ENCODE measurements at regions not wholly inside any gene's neighbourhood (a gene's known extent, or its start where the extent isn't known, plus 50 kb on each side); places are given as distances from the start of the nearest gene placed in this dataset.

- DNase-seq, result no peak
- intact Hi-C loops (cut with micrococcal nuclease; ENCODE audit: unreplicated experiment), result no loop called here
- no peak overlapping the region for H3K4me3 Mint-ChIP-seq (ENCODE audit: low read depth, unreplicated experiment)
- no peaks in the 10 kb centered on the region for H3K36me3 Mint-ChIP-seq (ENCODE audit: insufficient read depth, unreplicated experiment)
- H3K27me3 Mint-ChIP-seq (ENCODE audit: unreplicated experiment), result no peaks in the 10 kb centered on the region
- H3K4me1 Mint-ChIP-seq (ENCODE audit: low read depth, unreplicated experiment), result no peaks in the 10 kb centered on the region
- H3K27ac Mint-ChIP-seq (ENCODE audit: unreplicated experiment), result no peak overlapping the region
- H3K9me3 Mint-ChIP-seq (ENCODE audit: low read depth, unreplicated experiment), result peaks cover 17% of the 10 kb centered on the region
- CTCF ChIA-PET, result no interaction called here
- TF ChIP-seq, protein P1, sequence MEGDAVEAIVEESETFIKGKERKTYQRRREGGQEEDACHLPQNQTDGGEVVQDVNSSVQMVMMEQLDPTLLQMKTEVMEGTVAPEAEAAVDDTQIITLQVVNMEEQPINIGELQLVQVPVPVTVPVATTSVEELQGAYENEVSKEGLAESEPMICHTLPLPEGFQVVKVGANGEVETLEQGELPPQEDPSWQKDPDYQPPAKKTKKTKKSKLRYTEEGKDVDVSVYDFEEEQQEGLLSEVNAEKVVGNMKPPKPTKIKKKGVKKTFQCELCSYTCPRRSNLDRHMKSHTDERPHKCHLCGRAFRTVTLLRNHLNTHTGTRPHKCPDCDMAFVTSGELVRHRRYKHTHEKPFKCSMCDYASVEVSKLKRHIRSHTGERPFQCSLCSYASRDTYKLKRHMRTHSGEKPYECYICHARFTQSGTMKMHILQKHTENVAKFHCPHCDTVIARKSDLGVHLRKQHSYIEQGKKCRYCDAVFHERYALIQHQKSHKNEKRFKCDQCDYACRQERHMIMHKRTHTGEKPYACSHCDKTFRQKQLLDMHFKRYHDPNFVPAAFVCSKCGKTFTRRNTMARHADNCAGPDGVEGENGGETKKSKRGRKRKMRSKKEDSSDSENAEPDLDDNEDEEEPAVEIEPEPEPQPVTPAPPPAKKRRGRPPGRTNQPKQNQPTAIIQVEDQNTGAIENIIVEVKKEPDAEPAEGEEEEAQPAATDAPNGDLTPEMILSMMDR (IDR thresholded peaks at IDR 0.05; ENCODE audit: unreplicated experiment), result no peak
- BruUV-seq (replicated peaks), result no TSS peak
Measured at GRCh38 chr15:87155771-87156170, 1076.1 kb downstream of the AGBL1 start.

DNA sequence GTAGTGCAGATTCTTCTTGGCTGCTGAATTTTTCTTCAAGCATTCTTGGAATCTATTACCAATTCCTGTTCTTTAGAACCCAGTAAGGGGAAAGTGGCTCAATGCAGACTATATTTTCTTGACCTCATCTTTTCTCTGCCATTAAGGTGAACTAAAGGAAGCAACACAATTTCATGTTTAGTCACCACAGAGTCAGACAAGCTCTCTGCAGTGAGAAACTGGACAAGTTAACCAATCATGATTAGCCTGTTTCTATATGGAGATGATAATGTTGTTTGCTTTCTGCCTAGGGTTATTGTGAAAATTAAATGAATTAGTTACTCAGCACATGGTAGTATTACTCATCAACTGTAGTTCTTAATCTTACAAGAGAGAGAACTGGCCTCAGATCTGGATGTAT is 1075.1 kb downstream of the AGBL1 start:
- no peaks in the 10 kb centered on the region for H3K36me3 Mint-ChIP-seq (ENCODE audit: insufficient read depth, unreplicated experiment)
- no peaks in the 10 kb centered on the region for H3K27me3 Mint-ChIP-seq (ENCODE audit: unreplicated experiment)
- CTCF ChIA-PET, result no interaction called here
- intact Hi-C loops (cut with micrococcal nuclease; ENCODE audit: unreplicated experiment), result no loop called here
- DNase-seq, result no peak
- no peak overlapping the region for H3K4me3 Mint-ChIP-seq (ENCODE audit: low read depth, unreplicated experiment)
- BruUV-seq (replicated peaks), result no TSS peak
- TF ChIP-seq, protein P1 (IDR thresholded peaks at IDR 0.05; ENCODE audit: unreplicated experiment), result no peak
- H3K4me1 Mint-ChIP-seq (ENCODE audit: low read depth, unreplicated experiment), result no peaks in the 10 kb centered on the region
- peaks cover 16% of the 10 kb centered on the region for H3K9me3 Mint-ChIP-seq (ENCODE audit: low read depth, unreplicated experiment)
- no peak overlapping the region for H3K27ac Mint-ChIP-seq (ENCODE audit: unreplicated experiment)

GRCh38 chr15:87151202-87151748 is 1071.6 kb downstream of the AGBL1 start:
- intact Hi-C loops (cut with micrococcal nuclease; ENCODE audit: unreplicated experiment), result no loop called here
- TF ChIP-seq, protein P1 (IDR thresholded peaks at IDR 0.05; ENCODE audit: unreplicated experiment), result no peak
- DNase-seq, result no peak
- no peak overlapping the region for H3K27ac Mint-ChIP-seq (ENCODE audit: unreplicated experiment)
- CTCF ChIA-PET, result no interaction called here
- no peak overlapping the region for H3K4me3 Mint-ChIP-seq (ENCODE audit: low read depth, unreplicated experiment)
- no peaks in the 10 kb centered on the region for H3K4me1 Mint-ChIP-seq (ENCODE audit: low read depth, unreplicated experiment)
- H3K9me3 Mint-ChIP-seq (ENCODE audit: low read depth, unreplicated experiment), result peaks cover 17% of the 10 kb centered on the region
- no peaks in the 10 kb centered on the region for H3K27me3 Mint-ChIP-seq (ENCODE audit: unreplicated experiment)
- no peaks in the 10 kb centered on the region for H3K36me3 Mint-ChIP-seq (ENCODE audit: insufficient read depth, unreplicated experiment)
- BruUV-seq (replicated peaks), result no TSS peak

- BruUV-seq (replicated peaks), result no TSS peak
- Mint-ChIP-seq H3K36me3 (ENCODE audit: insufficient read depth, unreplicated experiment) (no peaks in the 10 kb centered on the region), H3K27ac (ENCODE audit: unreplicated experiment) (no peak overlapping the region), H3K9me3 (ENCODE audit: low read depth, unreplicated experiment) (peaks cover 15% of the 10 kb centered on the region), H3K4me1 (ENCODE audit: low read depth, unreplicated experiment) (no peaks in the 10 kb centered on the region), H3K4me3 (ENCODE audit: low read depth, unreplicated experiment) (no peak overlapping the region), H3K27me3 (ENCODE audit: unreplicated experiment) (no peaks in the 10 kb centered on the region)
- TF ChIP-seq, protein P1 (IDR thresholded peaks at IDR 0.05; ENCODE audit: unreplicated experiment), result no peak
- CTCF ChIA-PET, result no interaction called here
- intact Hi-C loops (cut with micrococcal nuclease; ENCODE audit: unreplicated experiment), result no loop called here
- DNase-seq, result no peak
Measured at GRCh38 chr15:87145696-87146095, 1066.0 kb downstream of the AGBL1 start.
